SK-N-SH (cell line): ENCODE measurements at regions not wholly inside any gene's neighbourhood (a gene's known extent, or its start where the extent isn't known, plus 50 kb on each side); places are given as distances from the start of the nearest gene placed in this dataset.

Experiments
- CTCF ChIA-PET: fragments of 300-600, 350-600 bp; formaldehyde crosslinking; extraction: SDS; loops from one replicate; lab custom pipeline; 2021; lab: Yijun Ruan, JAX
- POLR2A ChIA-PET: fragments of 350-600 bp; sonication (Branson Sonifier 250); formaldehyde crosslinking; extraction: SDS; loops from one replicate; lab custom pipeline; 2020; ENCODE audit warnings: antibody characterized with exemption, inconsistent platforms; lab: Yijun Ruan, JAX
- DNase-seq: peaks from one replicate; pipeline ENCODE4 v3.0.0; 2012
- H2AFZ ChIP-seq: fragments of 200-600 bp; sonication (generic); 2 replicates; pipeline ENCODE4 v1.8.1; 2016; ENCODE audit warnings: antibody characterized with exemption, mild to moderate bottlenecking, low read depth
- H3F3A ChIP-seq: fragments of 200-600 bp; sonication (generic); replicated peaks from 2 replicates; pipeline ENCODE3; 2016; ENCODE audit warnings: antibody characterized with exemption, mild to moderate bottlenecking; ENCODE audit not compliant: insufficient read depth
- H3K27ac ChIP-seq, 2 experiments: fragments of 200-500 bp in 1 of 2; fragments of 200-600 bp in 1 of 2; sonication (Bioruptor generic) in 1 of 2; sonication (generic), shearing (Covaris generic) in 1 of 2; 2 replicates each; pipeline versions ENCODE4 v1.5.1 to v1.6.1; 2014 to 2016; ENCODE audit warnings: low read depth in 2 of 2, inconsistent platforms in 1 of 2, low read length in 1 of 2, mild to moderate bottlenecking in 1 of 2, mixed read lengths in 1 of 2
- H3K27me3 ChIP-seq: fragments of 200-600 bp; sonication (generic), shearing (Covaris generic); 2 replicates; pipeline ENCODE4 v1.6.1; 2016; ENCODE audit warnings: mixed run types; ENCODE audit not compliant: insufficient read depth
- H3K36me3 ChIP-seq, 2 experiments: fragments of 200-500 bp in 1 of 2; fragments of 200-600 bp in 1 of 2; sonication (Bioruptor generic) in 1 of 2; sonication (generic) in 1 of 2; replicated peaks in 1 of 2; 2 replicates each; pipeline versions ENCODE3 to v1.5.1; 2014 to 2016; ENCODE audit warnings: low read length in 1 of 2, mild to moderate bottlenecking in 1 of 2; ENCODE audit not compliant: insufficient read depth in 2 of 2, control insufficient read depth in 1 of 2
- H3K4me1 ChIP-seq, 2 experiments: fragments of 200-500 bp in 1 of 2; fragments of 200-600 bp in 1 of 2; sonication (Bioruptor generic) in 1 of 2; sonication (generic), shearing (Covaris generic) in 1 of 2; 2 replicates each; pipeline versions ENCODE4 v1.5.1 to v1.6.1; 2014 to 2016; ENCODE audit warnings: low read depth in 1 of 2, low read length in 1 of 2, mixed run types in 1 of 2; ENCODE audit not compliant: insufficient read depth in 2 of 2, control insufficient read depth in 1 of 2
- H3K4me2 ChIP-seq: fragments of 200-600 bp; sonication (generic), shearing (Covaris generic); 2 replicates; pipeline ENCODE4 v1.6.1; 2017; ENCODE audit warnings: mixed run types
- H3K4me3 ChIP-seq, 2 experiments: fragments of 200-500 bp in 1 of 2; fragments of 200-600 bp in 1 of 2; sonication (Bioruptor generic) in 1 of 2; sonication (generic), shearing (Covaris generic) in 1 of 2; 2 replicates each; pipeline versions ENCODE4 v1.5.1 to v1.8.1; 2014 to 2016; ENCODE audit warnings: low read depth in 2 of 2, inconsistent platforms in 1 of 2, low read length in 1 of 2, mild to moderate bottlenecking in 1 of 2, mixed read lengths in 1 of 2, moderate library complexity in 1 of 2
- H3K79me2 ChIP-seq: fragments of 200-600 bp; sonication (generic); 2 replicates; pipeline ENCODE4 v1.8.1; 2017; ENCODE audit warnings: mild to moderate bottlenecking; ENCODE audit not compliant: insufficient read depth
- H3K9ac ChIP-seq: fragments of 200-600 bp; sonication (generic); 2 replicates; pipeline ENCODE4 v1.6.1; 2017; ENCODE audit warnings: mixed run types
- H3K9me2 ChIP-seq: fragments of 200-600 bp; sonication (generic); 2 replicates; pipeline ENCODE4 v1.6.1; 2017; ENCODE audit warnings: mixed run types
- H3K9me3 ChIP-seq: fragments of 200-600 bp; sonication (generic); 2 replicates; pipeline ENCODE4 v1.6.1; 2017; ENCODE audit warnings: mixed run types, mild to moderate bottlenecking, moderate library complexity
- H4K20me1 ChIP-seq: fragments of 200-600 bp; sonication (generic); 2 replicates; pipeline ENCODE4 v1.6.1; 2017; ENCODE audit warnings: mild to moderate bottlenecking, mixed run types; ENCODE audit not compliant: insufficient read depth
- ELF1 ChIP-seq: IDR thresholded peaks from 2 replicates; pipeline ENCODE4 v1.4.0; 2012
- FOXM1 ChIP-seq: IDR thresholded peaks from 2 replicates; pipeline ENCODE4 v1.4.0; 2012; ENCODE audit warnings: low read depth, mild to moderate bottlenecking
- GABPA ChIP-seq: IDR thresholded peaks from 2 replicates; pipeline ENCODE4 v1.4.0; 2012; ENCODE audit warnings: low read depth, mild to moderate bottlenecking
- GATA2 ChIP-seq: sonication (generic); formaldehyde crosslinking; IDR thresholded peaks from 2 replicates; pipeline ENCODE4 v1.5.0; 2020; ENCODE audit warnings: mild to moderate bottlenecking, missing genetic modification reagents
- PBX3 ChIP-seq: IDR thresholded peaks from 2 replicates; pipeline ENCODE4; 2012
- POLR2AphosphoS5 ChIP-seq: IDR thresholded peaks from 2 replicates; pipeline ENCODE4 v1.6.1; 2012; ENCODE audit warnings: low read depth, low read length
- RAD21 ChIP-seq: IDR thresholded peaks from 2 replicates; pipeline ENCODE4 v1.6.1; 2012; ENCODE audit warnings: mild to moderate bottlenecking, low read length
- RXRA ChIP-seq: IDR thresholded peaks from 2 replicates; pipeline ENCODE4 v1.4.0; 2012; ENCODE audit warnings: low read depth, mild to moderate bottlenecking, borderline replicate concordance
- SMC3 ChIP-seq: IDR thresholded peaks from 2 replicates; pipeline ENCODE4 v1.6.1; 2012; ENCODE audit warnings: low read depth, low read length, improper control_type of control experiment
- TEAD4 ChIP-seq: IDR thresholded peaks from 2 replicates; pipeline ENCODE4 v1.4.0; 2012; ENCODE audit warnings: mild to moderate bottlenecking, borderline replicate concordance; ENCODE audit not compliant: insufficient read depth
- WGBS: methylation state at CpG from one replicate; pipeline ENCODE4 v1.1.6; 2017; ENCODE audit warnings: low lambda C conversion rate; 5-methylcytosine and 5-hydroxymethylcytosine counted together
- TF ChIP-seq, protein P1 (sequence below): IDR thresholded peaks from 2 replicates; pipeline ENCODE4 v1.4.0; 2012; ENCODE audit warnings: low read depth, borderline replicate concordance
- TF ChIP-seq, protein P2 (sequence below): IDR thresholded peaks from 2 replicates; pipeline ENCODE4 v1.4.0; 2012; ENCODE audit warnings: low read depth, borderline replicate concordance

GRCh38 chr1:79431340-79431739 is 424.8 kb upstream of the ADGRL4 start:
- Histone ChIP-seq H3K4me3 (no peak overlapping the region), H3K9me2 (no peaks in the 10 kb centered on the region), H3K27ac (no peak overlapping the region), H3K79me2 (no peaks in the 10 kb centered on the region), H3F3A (no peaks in the 10 kb centered on the region), H4K20me1 (no peaks in the 10 kb centered on the region), H3K4me1 (no peaks in the 10 kb centered on the region), H3K9ac (no peak overlapping the region), H3K36me3 (no peaks in the 10 kb centered on the region), H3K4me2 (no peak overlapping the region), H3K27me3 (no peaks in the 10 kb centered on the region), H3K9me3 (no peaks in the 10 kb centered on the region), H2AFZ (0 out of 2 replicates have a peak overlapping the region, but pooled peaks have one; percentile 5)
- TF ChIP-seq POLR2AphosphoS5 (no peak), SMC3 (no peak), GATA2 (CRISPR knock-in tag) (no peak), PBX3 (no peak), ELF1 (no peak), FOXM1 (no peak), RXRA (no peak), TEAD4 (no peak)
- TF ChIP-seq, protein P1, sequence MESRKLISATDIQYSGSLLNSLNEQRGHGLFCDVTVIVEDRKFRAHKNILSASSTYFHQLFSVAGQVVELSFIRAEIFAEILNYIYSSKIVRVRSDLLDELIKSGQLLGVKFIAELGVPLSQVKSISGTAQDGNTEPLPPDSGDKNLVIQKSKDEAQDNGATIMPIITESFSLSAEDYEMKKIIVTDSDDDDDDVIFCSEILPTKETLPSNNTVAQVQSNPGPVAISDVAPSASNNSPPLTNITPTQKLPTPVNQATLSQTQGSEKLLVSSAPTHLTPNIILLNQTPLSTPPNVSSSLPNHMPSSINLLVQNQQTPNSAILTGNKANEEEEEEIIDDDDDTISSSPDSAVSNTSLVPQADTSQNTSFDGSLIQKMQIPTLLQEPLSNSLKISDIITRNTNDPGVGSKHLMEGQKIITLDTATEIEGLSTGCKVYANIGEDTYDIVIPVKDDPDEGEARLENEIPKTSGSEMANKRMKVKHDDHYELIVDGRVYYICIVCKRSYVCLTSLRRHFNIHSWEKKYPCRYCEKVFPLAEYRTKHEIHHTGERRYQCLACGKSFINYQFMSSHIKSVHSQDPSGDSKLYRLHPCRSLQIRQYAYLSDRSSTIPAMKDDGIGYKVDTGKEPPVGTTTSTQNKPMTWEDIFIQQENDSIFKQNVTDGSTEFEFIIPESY, result no peak
- 57% methylated on average over 2 of the region's 2 CpGs for WGBS
- ChIA-PET POLR2A (no interaction called here), CTCF (no interaction called here)
- DNase-seq, result no peak

GRCh38 chr1:79430437-79430836 is 423.9 kb upstream of the ADGRL4 start:
- TF ChIP-seq GATA2 (CRISPR knock-in tag), result no peak
- H3K4me1 ChIP-seq, result no peaks in the 10 kb centered on the region
- H3K4me2 ChIP-seq, result no peak overlapping the region
- H4K20me1 ChIP-seq, result no peaks in the 10 kb centered on the region
- DNase-seq, result no peak
- no peaks in the 10 kb centered on the region for H3K36me3 ChIP-seq
- H3K27me3 ChIP-seq, result no peaks in the 10 kb centered on the region
- H3K9me3 ChIP-seq, result no peaks in the 10 kb centered on the region
- WGBS, result 93% methylated on average over 11 of the region's 11 CpGs
- H2AFZ ChIP-seq, result no peak overlapping the region
- ChIA-PET POLR2A (no interaction called here), CTCF (no interaction called here)
- H3K9ac ChIP-seq, result no peak overlapping the region
- H3K4me3 ChIP-seq, result no peak overlapping the region
- H3K79me2 ChIP-seq, result no peaks in the 10 kb centered on the region
- H3K27ac ChIP-seq, result no peak overlapping the region
- H3F3A ChIP-seq, result no peaks in the 10 kb centered on the region
- H3K9me2 ChIP-seq, result no peaks in the 10 kb centered on the region

- no peaks in the 10 kb centered on the region for H3K9me3 ChIP-seq
- ChIA-PET POLR2A (no interaction called here), CTCF (interaction anchor here (1.1 kb wide), 1 partner anchor 13 kb away, joined by 3 read pairs; no protein-coding TSS in a partner anchor)
- WGBS, result 77% methylated on average over 2 of the region's 2 CpGs
- no peaks in the 10 kb centered on the region for H3F3A ChIP-seq
- H2AFZ ChIP-seq, result no peak overlapping the region
- no peaks in the 10 kb centered on the region for H3K27me3 ChIP-seq
- H3K9ac ChIP-seq, result no peak overlapping the region
- H4K20me1 ChIP-seq, result no peaks in the 10 kb centered on the region
- no peak overlapping the region for H3K27ac ChIP-seq
- no peak overlapping the region for H3K4me2 ChIP-seq
- TF ChIP-seq, protein P2, sequence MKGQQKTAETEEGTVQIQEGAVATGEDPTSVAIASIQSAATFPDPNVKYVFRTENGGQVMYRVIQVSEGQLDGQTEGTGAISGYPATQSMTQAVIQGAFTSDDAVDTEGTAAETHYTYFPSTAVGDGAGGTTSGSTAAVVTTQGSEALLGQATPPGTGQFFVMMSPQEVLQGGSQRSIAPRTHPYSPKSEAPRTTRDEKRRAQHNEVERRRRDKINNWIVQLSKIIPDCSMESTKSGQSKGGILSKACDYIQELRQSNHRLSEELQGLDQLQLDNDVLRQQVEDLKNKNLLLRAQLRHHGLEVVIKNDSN, result no peak
- TF ChIP-seq RAD21 (no peak), GABPA (no peak)
- H3K79me2 ChIP-seq, result no peaks in the 10 kb centered on the region
- no peak overlapping the region for H3K4me3 ChIP-seq
- no peaks in the 10 kb centered on the region for H3K36me3 ChIP-seq
- H3K9me2 ChIP-seq, result no peaks in the 10 kb centered on the region
- no peaks in the 10 kb centered on the region for H3K4me1 ChIP-seq
- DNase-seq, result no peak
Measured at GRCh38 chr1:79422726-79423125, 416.2 kb upstream of the ADGRL4 start.
